MG63 (cell line): ENCODE measurements at regions not wholly inside any gene's neighbourhood (a gene's known extent, or its start where the extent isn't known, plus 50 kb on each side); places are given as distances from the start of the nearest gene placed in this dataset.
A peak's percentile ranks its signal among the peaks of the same experiment; 100 is the strongest.
"Not testable (repeated sequence)": the region's sequence is repeated elsewhere in the genome, so short reads cannot be mapped to it uniquely, and the experiment has no call there.

ENCODE experiments used
- DNase-seq: peaks from one replicate; pipeline ENCODE4 v3.0.0-alpha.2; 2020
- H3K27me3 ChIP-seq: fragments of 250-450 bp; sonication (Bioruptor Pico); 2 replicates; pipeline ENCODE4 v1.5.1; 2020; ENCODE audit warnings: mild to moderate bottlenecking, moderate library complexity
- H3K36me3 ChIP-seq: fragments of 250-450 bp; sonication (Bioruptor Pico); 2 replicates; pipeline ENCODE4 v1.5.1; 2020; ENCODE audit warnings: mild to moderate bottlenecking, moderate library complexity
- H3K4me3 ChIP-seq: fragments of 250-450 bp; sonication (Bioruptor Pico); 2 replicates; pipeline ENCODE4 v1.5.1; 2020; ENCODE audit warnings: mild to moderate bottlenecking, moderate library complexity
- H3K9me3 ChIP-seq: fragments of 250-450 bp; sonication (Bioruptor Pico); 2 replicates; pipeline ENCODE4 v1.5.1; 2020; ENCODE audit warnings: mild to moderate bottlenecking, moderate library complexity

GRCh38 chr11:121967131-121967704 lies 148.8 kb downstream of the BLID start:
- H3K36me3 ChIP-seq = no peaks in the 10 kb centered on the region
- H3K27me3 ChIP-seq = no peaks in the 10 kb centered on the region
- no peaks in the 10 kb centered on the region for H3K9me3 ChIP-seq
- no peak for DNase-seq
- no peak overlapping the region for H3K4me3 ChIP-seq

- Histone ChIP-seq H3K9me3 (no peaks in the 10 kb centered on the region), H3K4me3 (no peak overlapping the region), H3K36me3 (no peaks in the 10 kb centered on the region), H3K27me3 (no peaks in the 10 kb centered on the region)
- DNase-seq = peak; percentile 41
Measured at GRCh38 chr11:121965330-121965729, 150.7 kb downstream of the BLID start.

GRCh38 chr11:121964591-121964990 lies 151.4 kb downstream of the BLID start:
- H3K27me3 ChIP-seq = no peaks in the 10 kb centered on the region
- H3K36me3 ChIP-seq = no peaks in the 10 kb centered on the region
- H3K9me3 ChIP-seq = no peaks in the 10 kb centered on the region
- DNase-seq = peak; percentile 55
- H3K4me3 ChIP-seq = no peak overlapping the region

DNA sequence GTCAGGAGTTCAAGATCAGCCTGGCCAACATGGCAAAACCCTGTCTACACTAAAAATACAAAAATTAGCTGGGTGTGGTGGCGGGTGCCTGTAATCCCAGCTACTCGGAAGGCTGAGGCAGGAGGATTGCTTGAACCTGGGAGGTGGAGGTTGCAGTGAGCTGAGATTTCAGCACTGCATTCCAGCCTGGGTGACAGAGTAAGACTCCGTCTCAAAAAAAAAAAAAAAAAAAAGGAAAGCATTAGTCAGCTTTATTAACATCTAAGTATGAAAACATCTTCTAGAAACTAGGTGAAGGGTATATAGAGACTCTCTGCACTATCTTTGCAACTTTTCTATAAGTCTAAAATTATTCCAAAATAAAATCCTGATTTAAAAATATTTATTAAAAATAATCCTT lies 152.2 kb downstream of the BLID start:
- not testable (repeated sequence) for H3K27me3 ChIP-seq, H3K36me3 ChIP-seq, H3K9me3 ChIP-seq, H3K4me3 ChIP-seq, DNase-seq

DNA sequence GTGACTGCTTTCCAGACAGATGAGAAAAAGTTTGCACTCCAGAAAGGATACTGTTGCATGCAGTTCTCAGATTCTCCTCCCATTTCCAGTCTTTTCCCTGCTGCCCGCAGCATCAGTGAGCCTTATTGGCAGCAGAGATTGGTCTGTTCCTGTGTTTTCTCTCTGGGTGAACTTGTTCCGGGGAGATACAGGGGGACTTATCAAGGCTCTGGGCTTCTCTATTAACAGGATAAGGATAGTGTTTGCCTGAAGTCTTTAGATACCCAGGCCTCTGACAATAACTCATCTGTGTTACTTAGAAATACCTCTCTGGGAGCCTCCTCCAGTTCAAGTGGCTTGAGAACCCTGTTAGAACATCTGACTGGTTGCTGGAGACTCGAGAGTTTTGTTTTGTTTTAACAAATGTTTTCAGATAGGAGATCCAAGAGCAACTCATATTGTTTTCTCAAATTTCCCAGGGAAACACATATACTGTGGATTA lies 154.7 kb downstream of the BLID start:
- Histone ChIP-seq H3K27me3 (no peaks in the 10 kb centered on the region), H3K4me3 (no peak overlapping the region), H3K36me3 (no peaks in the 10 kb centered on the region), H3K9me3 (no peaks in the 10 kb centered on the region)
- no peak for DNase-seq

- H3K9me3 ChIP-seq = no peaks in the 10 kb centered on the region
- no peak for DNase-seq
- no peaks in the 10 kb centered on the region for H3K27me3 ChIP-seq
- no peaks in the 10 kb centered on the region for H3K36me3 ChIP-seq
- H3K4me3 ChIP-seq = no peak overlapping the region
Measured at GRCh38 chr11:121958971-121959325, 157.1 kb downstream of the BLID start.

- H3K27me3 ChIP-seq = no peaks in the 10 kb centered on the region
- DNase-seq = no peak
- no peaks in the 10 kb centered on the region for H3K9me3 ChIP-seq
- no peaks in the 10 kb centered on the region for H3K36me3 ChIP-seq
- no peak overlapping the region for H3K4me3 ChIP-seq
Measured at GRCh38 chr11:121958323-121958970, 157.6 kb downstream of the BLID start.

GRCh38 chr11:121953122-121953521 lies 162.9 kb downstream of the BLID start:
- Histone ChIP-seq H3K4me3 (no peak overlapping the region), H3K27me3 (no peaks in the 10 kb centered on the region), H3K36me3 (no peaks in the 10 kb centered on the region), H3K9me3 (no peaks in the 10 kb centered on the region)
- DNase-seq = no peak

DNA sequence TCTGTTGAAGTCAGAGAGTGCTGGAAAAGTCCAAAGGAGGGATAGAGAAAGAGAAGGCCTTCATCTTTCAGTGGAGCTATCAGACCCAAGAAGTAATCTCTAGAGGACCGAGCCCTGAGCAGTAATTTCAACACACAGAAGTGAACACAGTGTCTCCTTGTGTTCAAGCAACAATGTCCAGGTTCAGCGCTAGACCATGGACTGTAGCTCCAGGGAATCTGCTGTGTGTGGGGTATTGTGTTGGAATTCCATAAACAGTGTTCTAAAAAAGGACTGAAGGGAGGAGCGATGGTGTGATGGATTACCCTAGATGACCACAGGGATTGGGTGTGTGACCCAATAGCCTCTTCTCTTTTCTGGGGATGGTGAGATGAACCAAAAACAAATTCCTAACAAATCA lies 165.9 kb downstream of the BLID start:
- Histone ChIP-seq H3K36me3 (no peaks in the 10 kb centered on the region), H3K4me3 (no peak overlapping the region), H3K27me3 (no peaks in the 10 kb centered on the region), H3K9me3 (peaks cover 3% of the 10 kb centered on the region)
- DNase-seq = no peak

DNA sequence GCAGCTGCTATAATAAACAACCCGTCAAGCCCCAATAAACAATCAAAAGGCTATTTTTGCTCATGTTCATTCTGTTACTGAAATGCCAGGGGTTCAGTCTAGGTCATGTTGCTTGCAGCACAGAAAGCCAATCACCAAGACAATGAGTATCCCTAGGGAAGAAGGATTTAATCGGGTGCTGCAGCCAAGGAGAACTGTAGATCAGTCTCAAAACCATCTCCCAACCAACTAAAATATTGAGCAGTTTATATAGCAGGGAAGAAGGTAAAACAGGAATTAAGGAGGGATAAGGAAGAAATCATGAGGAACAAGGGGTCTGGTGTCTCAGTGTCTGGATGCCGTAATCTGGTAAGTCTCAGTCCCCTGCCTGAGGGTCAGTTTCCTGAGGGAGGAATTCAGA lies 169.5 kb downstream of the BLID start:
- Histone ChIP-seq H3K27me3 (no peaks in the 10 kb centered on the region), H3K9me3 (peaks cover 3% of the 10 kb centered on the region), H3K4me3 (no peak overlapping the region), H3K36me3 (no peaks in the 10 kb centered on the region)
- no peak for DNase-seq

- DNase-seq = no peak
- no peak overlapping the region for H3K4me3 ChIP-seq
- H3K27me3 ChIP-seq = no peaks in the 10 kb centered on the region
- peaks cover 3% of the 10 kb centered on the region for H3K9me3 ChIP-seq
- no peaks in the 10 kb centered on the region for H3K36me3 ChIP-seq
Measured at GRCh38 chr11:121944556-121945230, 171.3 kb downstream of the BLID start.

DNA sequence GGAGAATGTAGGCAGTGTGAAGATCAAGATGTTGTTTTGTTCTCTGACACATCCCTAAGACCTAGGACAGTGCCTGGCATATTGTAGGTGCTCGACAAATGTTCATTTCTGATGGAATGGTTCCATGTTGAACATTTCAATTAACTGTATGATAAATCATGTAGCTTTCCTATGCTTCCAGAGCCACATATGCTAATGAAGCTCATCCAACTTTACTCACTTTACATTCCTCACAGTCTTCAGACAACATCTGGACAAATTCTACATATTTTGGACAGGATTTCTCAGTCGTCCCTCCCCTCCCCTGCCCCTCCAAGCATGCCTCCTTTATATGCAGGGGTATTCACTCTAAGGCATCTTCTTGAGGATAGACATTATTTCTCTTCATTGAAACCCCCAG lies 177.9 kb downstream of the BLID start:
- Histone ChIP-seq H3K36me3 (no peaks in the 10 kb centered on the region), H3K4me3 (no peak overlapping the region), H3K9me3 (no peaks in the 10 kb centered on the region), H3K27me3 (no peaks in the 10 kb centered on the region)
- no peak for DNase-seq

- peak; percentile 19 for DNase-seq
- H3K27me3 ChIP-seq = no peaks in the 10 kb centered on the region
- H3K4me3 ChIP-seq = no peak overlapping the region
- no peaks in the 10 kb centered on the region for H3K36me3 ChIP-seq
- no peaks in the 10 kb centered on the region for H3K9me3 ChIP-seq
Measured at GRCh38 chr11:121936781-121937447, 179.1 kb downstream of the BLID start.

DNA sequence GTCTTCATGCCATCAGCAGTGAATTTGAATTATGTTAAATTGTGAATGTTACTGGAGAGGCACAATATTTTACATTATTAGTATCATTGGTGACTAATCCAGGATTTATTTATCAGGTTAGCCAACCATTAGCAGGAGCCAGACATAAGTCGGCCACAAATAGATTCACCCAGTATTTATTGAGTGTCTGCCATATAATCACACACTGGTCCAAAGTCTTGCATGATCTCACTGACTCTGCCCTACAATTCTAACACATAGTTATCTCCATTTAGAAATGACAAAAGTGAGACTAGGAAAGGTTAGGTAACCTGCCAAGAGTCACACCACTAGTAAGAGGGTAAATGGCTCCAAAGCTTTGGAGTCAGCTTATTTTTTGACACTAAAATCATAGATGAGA lies 179.6 kb downstream of the BLID start:
- Histone ChIP-seq H3K4me3 (no peak overlapping the region), H3K36me3 (no peaks in the 10 kb centered on the region), H3K27me3 (no peaks in the 10 kb centered on the region), H3K9me3 (no peaks in the 10 kb centered on the region)
- peak; percentile 5 for DNase-seq

- H3K36me3 ChIP-seq = no peaks in the 10 kb centered on the region
- no peaks in the 10 kb centered on the region for H3K27me3 ChIP-seq
- no peaks in the 10 kb centered on the region for H3K9me3 ChIP-seq
- DNase-seq = no peak
- H3K4me3 ChIP-seq = no peak overlapping the region
Measured at GRCh38 chr11:121933694-121934093, 182.3 kb downstream of the BLID start.

DNA sequence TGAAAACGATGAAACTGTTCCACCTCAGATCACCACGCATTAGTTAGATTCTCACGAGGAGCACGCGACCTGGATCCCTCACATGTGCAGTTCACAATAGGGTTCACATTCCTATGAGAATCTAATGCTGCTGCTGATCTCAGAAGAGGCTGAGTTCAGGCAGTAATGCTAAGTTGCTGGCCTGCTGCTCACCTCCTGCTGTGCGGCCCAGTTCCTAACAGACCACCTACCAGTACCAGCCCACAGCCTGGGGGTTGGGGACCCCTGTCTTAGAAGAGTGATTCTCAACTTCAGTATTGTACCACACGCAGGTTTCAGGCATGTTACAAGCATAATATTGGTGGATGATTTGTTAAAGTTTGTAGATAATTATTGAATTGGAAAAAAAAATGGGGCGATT lies 182.7 kb downstream of the BLID start:
- no peak for DNase-seq
- H3K9me3 ChIP-seq = no peaks in the 10 kb centered on the region
- H3K36me3 ChIP-seq = no peaks in the 10 kb centered on the region
- no peak overlapping the region for H3K4me3 ChIP-seq
- H3K27me3 ChIP-seq = no peaks in the 10 kb centered on the region

DNA sequence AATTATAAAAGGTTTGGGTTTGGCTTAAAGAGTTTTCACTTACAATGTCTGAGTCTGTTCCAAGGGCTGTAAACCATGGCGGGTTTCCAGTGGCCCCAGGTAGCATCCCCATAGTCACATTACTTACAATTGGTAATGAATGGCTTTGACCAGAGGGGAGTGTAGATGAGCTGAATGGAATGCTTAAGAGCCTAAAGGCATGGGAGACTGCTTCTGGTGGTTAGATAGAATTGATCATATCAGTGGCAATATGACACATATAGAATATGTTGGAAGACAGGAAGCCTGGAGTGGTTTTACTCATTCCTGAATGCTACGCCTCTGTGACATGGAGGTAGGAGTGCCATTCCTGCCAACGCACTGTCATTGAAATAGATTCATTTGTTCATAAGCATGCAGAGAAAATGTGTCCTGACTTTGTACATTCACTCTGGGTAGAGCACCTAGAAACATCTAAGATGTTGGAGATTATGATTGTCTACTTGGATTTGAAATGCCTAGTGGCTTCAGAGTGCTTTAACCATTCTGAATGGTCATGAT lies 183.3 kb downstream of the BLID start:
- Histone ChIP-seq H3K4me3 (no peak overlapping the region), H3K27me3 (no peaks in the 10 kb centered on the region), H3K36me3 (no peaks in the 10 kb centered on the region), H3K9me3 (no peaks in the 10 kb centered on the region)
- DNase-seq = no peak
